ENCODE measurements at regions not wholly inside any gene's neighbourhood (a gene's known extent, or its start where the extent isn't known, plus 50 kb on each side); places are given as distances from the start of the nearest gene placed in this dataset.

DNA sequence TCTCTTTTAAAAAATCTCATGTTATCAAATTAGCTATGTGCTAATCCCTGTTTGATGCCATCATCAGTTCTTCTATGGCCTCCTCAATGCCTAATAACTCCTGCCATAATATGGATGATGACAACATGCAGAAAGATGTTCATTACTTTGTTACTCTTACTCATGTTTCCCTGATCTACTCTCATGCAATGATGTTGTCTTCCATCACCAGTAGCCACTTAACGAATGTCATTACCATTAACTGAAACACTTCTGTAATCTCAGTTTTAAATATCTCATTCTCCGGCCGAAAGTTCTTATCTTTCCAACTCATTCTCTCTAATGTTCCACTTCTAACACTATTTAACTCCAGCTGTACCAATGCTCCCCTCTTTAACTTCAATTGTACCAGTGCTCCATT is 1187.7 kb downstream of the OTOL1 start:
- TF ChIP-seq, protein P1, sequence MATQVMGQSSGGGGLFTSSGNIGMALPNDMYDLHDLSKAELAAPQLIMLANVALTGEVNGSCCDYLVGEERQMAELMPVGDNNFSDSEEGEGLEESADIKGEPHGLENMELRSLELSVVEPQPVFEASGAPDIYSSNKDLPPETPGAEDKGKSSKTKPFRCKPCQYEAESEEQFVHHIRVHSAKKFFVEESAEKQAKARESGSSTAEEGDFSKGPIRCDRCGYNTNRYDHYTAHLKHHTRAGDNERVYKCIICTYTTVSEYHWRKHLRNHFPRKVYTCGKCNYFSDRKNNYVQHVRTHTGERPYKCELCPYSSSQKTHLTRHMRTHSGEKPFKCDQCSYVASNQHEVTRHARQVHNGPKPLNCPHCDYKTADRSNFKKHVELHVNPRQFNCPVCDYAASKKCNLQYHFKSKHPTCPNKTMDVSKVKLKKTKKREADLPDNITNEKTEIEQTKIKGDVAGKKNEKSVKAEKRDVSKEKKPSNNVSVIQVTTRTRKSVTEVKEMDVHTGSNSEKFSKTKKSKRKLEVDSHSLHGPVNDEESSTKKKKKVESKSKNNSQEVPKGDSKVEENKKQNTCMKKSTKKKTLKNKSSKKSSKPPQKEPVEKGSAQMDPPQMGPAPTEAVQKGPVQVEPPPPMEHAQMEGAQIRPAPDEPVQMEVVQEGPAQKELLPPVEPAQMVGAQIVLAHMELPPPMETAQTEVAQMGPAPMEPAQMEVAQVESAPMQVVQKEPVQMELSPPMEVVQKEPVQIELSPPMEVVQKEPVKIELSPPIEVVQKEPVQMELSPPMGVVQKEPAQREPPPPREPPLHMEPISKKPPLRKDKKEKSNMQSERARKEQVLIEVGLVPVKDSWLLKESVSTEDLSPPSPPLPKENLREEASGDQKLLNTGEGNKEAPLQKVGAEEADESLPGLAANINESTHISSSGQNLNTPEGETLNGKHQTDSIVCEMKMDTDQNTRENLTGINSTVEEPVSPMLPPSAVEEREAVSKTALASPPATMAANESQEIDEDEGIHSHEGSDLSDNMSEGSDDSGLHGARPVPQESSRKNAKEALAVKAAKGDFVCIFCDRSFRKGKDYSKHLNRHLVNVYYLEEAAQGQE (IDR thresholded peaks at IDR 0.05; ENCODE audit: low read depth): no peak
- TF ChIP-seq, protein P2, sequence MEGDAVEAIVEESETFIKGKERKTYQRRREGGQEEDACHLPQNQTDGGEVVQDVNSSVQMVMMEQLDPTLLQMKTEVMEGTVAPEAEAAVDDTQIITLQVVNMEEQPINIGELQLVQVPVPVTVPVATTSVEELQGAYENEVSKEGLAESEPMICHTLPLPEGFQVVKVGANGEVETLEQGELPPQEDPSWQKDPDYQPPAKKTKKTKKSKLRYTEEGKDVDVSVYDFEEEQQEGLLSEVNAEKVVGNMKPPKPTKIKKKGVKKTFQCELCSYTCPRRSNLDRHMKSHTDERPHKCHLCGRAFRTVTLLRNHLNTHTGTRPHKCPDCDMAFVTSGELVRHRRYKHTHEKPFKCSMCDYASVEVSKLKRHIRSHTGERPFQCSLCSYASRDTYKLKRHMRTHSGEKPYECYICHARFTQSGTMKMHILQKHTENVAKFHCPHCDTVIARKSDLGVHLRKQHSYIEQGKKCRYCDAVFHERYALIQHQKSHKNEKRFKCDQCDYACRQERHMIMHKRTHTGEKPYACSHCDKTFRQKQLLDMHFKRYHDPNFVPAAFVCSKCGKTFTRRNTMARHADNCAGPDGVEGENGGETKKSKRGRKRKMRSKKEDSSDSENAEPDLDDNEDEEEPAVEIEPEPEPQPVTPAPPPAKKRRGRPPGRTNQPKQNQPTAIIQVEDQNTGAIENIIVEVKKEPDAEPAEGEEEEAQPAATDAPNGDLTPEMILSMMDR (IDR thresholded peaks at IDR 0.05 in 2 of 3, conservative IDR thresholded peaks at IDR 0.05 in 1 of 3; ENCODE audit: borderline replicate concordance in 1 of 3, insufficient read depth in 1 of 3, low read depth in 2 of 3, low read length in 2 of 3): no peak
- TF ChIP-seq EGR1 (IDR thresholded peaks at IDR 0.05; ENCODE audit: low read depth): no peak
- no peak for TF ChIP-seq YY1 (IDR thresholded peaks at IDR 0.05; ENCODE audit: extremely low read depth, insufficient replicate concordance, low read depth, low read length)
- no peak for TF ChIP-seq EZH2phosphoT487 (IDR thresholded peaks at IDR 0.05; ENCODE audit: borderline replicate concordance)
- no peak for TF ChIP-seq POLR2A (IDR thresholded peaks at IDR 0.05; ENCODE audit: borderline replicate concordance, extremely low read depth, insufficient read depth, insufficient read length)
- TF ChIP-seq SP1 (IDR thresholded peaks at IDR 0.05; ENCODE audit: low read depth): no peak
- TF ChIP-seq, protein P3, sequence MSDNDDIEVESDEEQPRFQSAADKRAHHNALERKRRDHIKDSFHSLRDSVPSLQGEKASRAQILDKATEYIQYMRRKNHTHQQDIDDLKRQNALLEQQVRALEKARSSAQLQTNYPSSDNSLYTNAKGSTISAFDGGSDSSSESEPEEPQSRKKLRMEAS (IDR thresholded peaks at IDR 0.05): no peak
- no peak for TF ChIP-seq RAD21 (IDR thresholded peaks at IDR 0.05; ENCODE audit: low read depth)
- TF ChIP-seq ZNF274 (IDR thresholded peaks at IDR 0.05; ENCODE audit: low read depth, low read length): no peak
- no peak for TF ChIP-seq EZH2 (IDR thresholded peaks at IDR 0.05)
- no peak for TF ChIP-seq SIN3A (IDR thresholded peaks at IDR 0.05; ENCODE audit: low read depth)
- TF ChIP-seq TCF7L2 (IDR thresholded peaks at IDR 0.05; ENCODE audit: borderline replicate concordance, extremely low read depth, insufficient read depth, insufficient read length): no peak

All from HCT116 (cell line).